ENCODE measurements at regions not wholly inside any gene's neighbourhood (a gene's known extent, or its start where the extent isn't known, plus 50 kb on each side); places are given as distances from the start of the nearest gene placed in this dataset.
A peak's percentile ranks its signal among the peaks of the same experiment; 100 is the strongest.

DNA sequence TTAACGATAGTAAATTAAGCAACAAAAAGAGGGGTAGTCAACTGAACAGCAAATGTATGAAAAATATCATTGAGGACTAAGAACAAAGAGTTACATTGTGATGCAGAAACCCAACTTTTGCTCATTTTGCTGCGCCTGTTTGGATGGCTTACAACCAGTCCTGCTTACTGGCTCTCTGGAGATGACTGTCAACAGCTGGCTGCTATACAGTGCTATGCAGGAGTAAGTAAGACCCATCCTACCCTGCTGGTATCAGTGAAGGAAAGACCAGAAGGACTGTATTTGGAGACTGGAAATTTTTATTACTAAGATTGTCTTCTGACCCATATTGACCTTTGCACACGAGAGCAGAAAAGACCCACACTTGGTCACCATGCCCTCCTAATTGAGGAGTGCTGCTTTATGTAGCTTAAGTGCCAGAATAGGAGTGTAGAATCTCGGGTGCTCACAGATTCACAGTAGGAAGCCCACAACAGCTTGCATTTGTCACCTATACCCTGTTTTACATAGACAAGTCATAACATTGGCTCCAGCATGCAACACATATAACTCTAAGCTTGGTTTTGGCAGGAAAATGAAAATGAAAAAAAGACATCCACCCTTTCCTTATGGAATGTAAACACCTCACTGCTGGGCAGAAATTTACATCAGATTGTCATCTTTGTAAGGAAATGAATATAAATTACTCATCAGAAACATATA is 1915.0 kb upstream of the CELF4 start:
- no peaks in the 10 kb centered on the region for H3K27me3 ChIP-seq (ENCODE audit: insufficient read depth, low read length, poor library complexity, severe bottlenecking)
- Mint-ChIP-seq H3K9me3 (peaks cover 1 to 23% (median 5%) of the 10 kb centered on the region in 5 donors), H3K27me3 (no peaks in the 10 kb centered on the region), H3K4me1 (no peaks in the 10 kb centered on the region), H3K4me3 (no peak overlapping the region), H3K36me3 (no peaks in the 10 kb centered on the region), H3K27ac (no peak overlapping the region)
- no peak for DNase-seq
- H3K27ac ChIP-seq (ENCODE audit: low read depth, low read length): no peak overlapping the region
- no peaks in the 10 kb centered on the region for H3K4me1 ChIP-seq (ENCODE audit: insufficient read depth, low read length)
- no peaks in the 10 kb centered on the region for H3K9me3 ChIP-seq (ENCODE audit: low read length)
- H3K36me3 ChIP-seq (ENCODE audit: insufficient read depth, low read length): no peaks in the 10 kb centered on the region
- ChIA-PET CTCF (no interaction called here), POLR2A (no interaction called here)
- H3K4me3 ChIP-seq (ENCODE audit: low read length): no peak overlapping the region

DNA sequence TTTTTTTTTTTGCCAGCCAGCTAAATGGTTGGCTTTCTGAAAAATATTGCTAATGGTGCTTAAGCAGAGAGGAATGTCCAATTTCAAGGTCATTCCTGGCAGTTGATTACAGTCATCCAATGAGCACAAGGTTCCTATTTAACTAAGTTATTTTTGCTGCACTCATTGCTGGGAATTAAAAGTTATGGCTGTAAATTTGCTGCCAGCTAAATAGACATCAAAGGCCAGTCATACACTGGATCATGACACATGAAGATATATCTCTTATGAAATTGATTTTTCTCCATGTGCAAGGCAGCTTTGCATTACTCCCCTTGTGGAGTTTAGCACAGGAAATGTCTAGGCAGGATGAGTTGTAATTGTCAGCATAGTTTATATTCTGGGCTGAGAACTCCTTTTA is 1898.4 kb upstream of the CELF4 start:
- H3K36me3 Mint-ChIP-seq: no peaks in the 10 kb centered on the region
- Histone ChIP-seq H3K27ac (ENCODE audit: low read depth, low read length) (no peak overlapping the region), H3K27me3 (ENCODE audit: insufficient read depth, low read length, poor library complexity, severe bottlenecking) (no peaks in the 10 kb centered on the region), H3K4me1 (ENCODE audit: insufficient read depth, low read length) (no peaks in the 10 kb centered on the region), H3K9me3 (ENCODE audit: low read length) (no peaks in the 10 kb centered on the region), H3K36me3 (ENCODE audit: insufficient read depth, low read length) (no peaks in the 10 kb centered on the region), H3K4me3 (ENCODE audit: low read length) (no peak overlapping the region)
- H3K4me1 Mint-ChIP-seq: no peaks in the 10 kb centered on the region
- H3K27ac Mint-ChIP-seq: no peak overlapping the region
- H3K9me3 Mint-ChIP-seq: peaks cover 2 to 15% (median 5%) of the 10 kb centered on the region in 5 donors
- ChIA-PET POLR2A (no interaction called here), CTCF (no interaction called here)
- no peaks in the 10 kb centered on the region for H3K27me3 Mint-ChIP-seq
- H3K4me3 Mint-ChIP-seq: no peak overlapping the region
- no peak for DNase-seq

DNA sequence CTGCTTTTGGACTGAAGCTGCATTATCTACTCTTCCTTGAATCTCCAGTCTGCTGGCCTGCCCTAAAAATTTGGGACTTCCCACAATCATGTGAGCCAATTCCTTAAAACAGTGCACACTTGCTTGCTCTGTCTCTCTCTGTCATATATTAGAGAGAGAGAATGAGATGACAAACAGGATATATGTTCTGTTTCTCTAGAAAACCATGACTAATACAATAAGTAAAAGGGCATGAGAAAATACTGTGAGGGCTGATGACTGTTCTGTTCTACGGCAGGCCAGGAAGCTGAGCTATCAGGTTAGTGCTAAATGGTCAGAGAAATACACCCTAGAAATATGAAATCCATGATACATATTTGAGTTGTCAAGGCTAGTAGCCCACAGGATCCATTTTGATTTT is 1896.8 kb upstream of the CELF4 start:
- no peaks in the 10 kb centered on the region for H3K9me3 ChIP-seq (ENCODE audit: low read length)
- no peaks in the 10 kb centered on the region for H3K27me3 ChIP-seq (ENCODE audit: insufficient read depth, low read length, poor library complexity, severe bottlenecking)
- no peak for DNase-seq
- no peaks in the 10 kb centered on the region for H3K36me3 ChIP-seq (ENCODE audit: insufficient read depth, low read length)
- H3K4me3 ChIP-seq (ENCODE audit: low read length): no peak overlapping the region
- ChIA-PET CTCF (no interaction called here), POLR2A (no interaction called here)
- no peaks in the 10 kb centered on the region for H3K4me1 ChIP-seq (ENCODE audit: insufficient read depth, low read length)
- no peaks in the 10 kb centered on the region for H3K27me3 Mint-ChIP-seq
- H3K27ac Mint-ChIP-seq: no peak overlapping the region
- H3K4me3 Mint-ChIP-seq: no peak overlapping the region
- H3K27ac ChIP-seq (ENCODE audit: low read depth, low read length): no peak overlapping the region
- no peaks in the 10 kb centered on the region for H3K4me1 Mint-ChIP-seq
- peaks cover 2 to 6% (median 4%) of the 10 kb centered on the region in 5 donors for H3K9me3 Mint-ChIP-seq
- no peaks in the 10 kb centered on the region for H3K36me3 Mint-ChIP-seq

DNA sequence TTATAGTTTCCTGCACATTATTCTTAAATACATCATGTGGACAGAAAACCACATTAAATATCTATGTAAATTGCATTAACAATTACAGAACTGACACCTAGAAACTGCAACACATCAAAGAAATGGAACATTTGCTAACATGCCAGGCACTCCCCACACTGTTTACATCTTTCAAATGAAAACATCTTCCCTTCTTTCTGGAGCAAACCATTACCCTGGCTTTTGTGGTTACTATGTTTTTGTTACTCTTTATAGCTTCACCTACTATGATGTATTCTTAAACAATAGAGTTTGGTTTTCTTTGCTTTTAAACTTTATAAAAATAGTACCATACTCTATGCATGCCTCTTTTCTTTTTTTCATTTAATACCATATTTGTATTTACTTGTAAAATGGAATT is 1894.5 kb upstream of the CELF4 start:
- no peak overlapping the region for H3K4me3 Mint-ChIP-seq
- H3K27me3 Mint-ChIP-seq: no peaks in the 10 kb centered on the region
- Histone ChIP-seq H3K9me3 (ENCODE audit: low read length) (no peaks in the 10 kb centered on the region), H3K27ac (ENCODE audit: low read depth, low read length) (no peak overlapping the region), H3K36me3 (ENCODE audit: insufficient read depth, low read length) (no peaks in the 10 kb centered on the region), H3K27me3 (ENCODE audit: insufficient read depth, low read length, poor library complexity, severe bottlenecking) (no peaks in the 10 kb centered on the region), H3K4me1 (ENCODE audit: insufficient read depth, low read length) (no peaks in the 10 kb centered on the region), H3K4me3 (ENCODE audit: low read length) (no peak overlapping the region)
- H3K9me3 Mint-ChIP-seq: peaks cover 2 to 8% (median 5%) of the 10 kb centered on the region in 5 donors
- POLR2A ChIA-PET: no interaction called here
- H3K27ac Mint-ChIP-seq: no peak overlapping the region
- no peak for DNase-seq
- H3K36me3 Mint-ChIP-seq: no peaks in the 10 kb centered on the region
- no peaks in the 10 kb centered on the region for H3K4me1 Mint-ChIP-seq
- CTCF ChIA-PET: no interaction called here

DNA sequence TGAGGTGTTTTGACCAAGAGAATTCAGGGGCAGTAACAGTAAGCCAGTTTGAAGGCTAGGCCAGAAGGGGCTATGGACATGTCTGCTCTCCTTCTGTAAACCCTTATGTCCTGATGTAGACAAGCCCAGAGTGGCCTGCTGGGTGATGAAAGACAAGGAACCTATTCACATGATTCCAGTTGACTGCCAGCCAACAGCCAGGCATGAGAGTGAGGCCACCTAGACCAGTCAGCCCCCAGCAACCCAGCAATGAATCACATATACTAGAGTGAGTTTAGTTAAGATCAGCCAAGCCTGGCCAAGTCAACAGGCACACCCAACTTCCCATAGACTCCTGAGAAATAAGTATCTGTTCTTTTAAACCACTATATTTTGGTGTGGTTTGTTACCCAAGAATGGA is 1889.7 kb upstream of the CELF4 start:
- no peak overlapping the region for H3K4me3 Mint-ChIP-seq
- CTCF ChIA-PET: no interaction called here
- H3K4me1 Mint-ChIP-seq: no peaks in the 10 kb centered on the region
- Histone ChIP-seq H3K9me3 (ENCODE audit: low read length) (no peaks in the 10 kb centered on the region), H3K4me1 (ENCODE audit: insufficient read depth, low read length) (no peaks in the 10 kb centered on the region), H3K4me3 (ENCODE audit: low read length) (no peak overlapping the region), H3K27me3 (ENCODE audit: insufficient read depth, low read length, poor library complexity, severe bottlenecking) (no peaks in the 10 kb centered on the region), H3K36me3 (ENCODE audit: insufficient read depth, low read length) (no peaks in the 10 kb centered on the region), H3K27ac (ENCODE audit: low read depth, low read length) (no peak overlapping the region)
- DNase-seq: no peak
- no peaks in the 10 kb centered on the region for H3K36me3 Mint-ChIP-seq
- no peak overlapping the region for H3K27ac Mint-ChIP-seq
- POLR2A ChIA-PET: no interaction called here
- peaks cover 0 to 20% (median 3%) of the 10 kb centered on the region in 5 donors for H3K9me3 Mint-ChIP-seq
- no peaks in the 10 kb centered on the region for H3K27me3 Mint-ChIP-seq

DNA sequence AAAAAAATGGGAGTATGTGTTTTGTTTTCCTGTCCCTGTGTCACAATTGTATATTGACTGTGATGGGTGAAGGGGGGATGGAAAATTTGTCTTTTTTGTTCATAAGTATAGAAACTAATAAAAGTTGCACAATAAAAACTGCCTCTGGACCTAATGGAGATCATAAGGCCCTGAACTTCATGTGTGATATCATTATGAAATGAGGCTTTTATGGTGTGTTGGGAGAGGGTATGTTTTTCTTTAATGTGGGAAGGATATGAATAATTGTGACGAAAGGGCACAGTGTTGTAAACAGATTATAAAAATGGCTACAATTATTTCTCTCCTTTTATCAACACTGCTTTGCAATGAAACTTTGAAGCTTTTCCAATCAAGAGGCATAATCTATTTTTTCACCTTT is 1889.3 kb upstream of the CELF4 start:
- no peaks in the 10 kb centered on the region for H3K36me3 Mint-ChIP-seq
- no peaks in the 10 kb centered on the region for H3K4me1 Mint-ChIP-seq
- Histone ChIP-seq H3K36me3 (ENCODE audit: insufficient read depth, low read length) (no peaks in the 10 kb centered on the region), H3K27ac (ENCODE audit: low read depth, low read length) (no peak overlapping the region), H3K4me1 (ENCODE audit: insufficient read depth, low read length) (no peaks in the 10 kb centered on the region), H3K9me3 (ENCODE audit: low read length) (no peaks in the 10 kb centered on the region), H3K4me3 (ENCODE audit: low read length) (no peak overlapping the region), H3K27me3 (ENCODE audit: insufficient read depth, low read length, poor library complexity, severe bottlenecking) (no peaks in the 10 kb centered on the region)
- H3K9me3 Mint-ChIP-seq: peaks cover 0 to 20% (median 3%) of the 10 kb centered on the region in 5 donors
- DNase-seq: no peak
- POLR2A ChIA-PET: no interaction called here
- H3K4me3 Mint-ChIP-seq: no peak overlapping the region
- no peak overlapping the region for H3K27ac Mint-ChIP-seq
- CTCF ChIA-PET: no interaction called here
- no peaks in the 10 kb centered on the region for H3K27me3 Mint-ChIP-seq

DNA sequence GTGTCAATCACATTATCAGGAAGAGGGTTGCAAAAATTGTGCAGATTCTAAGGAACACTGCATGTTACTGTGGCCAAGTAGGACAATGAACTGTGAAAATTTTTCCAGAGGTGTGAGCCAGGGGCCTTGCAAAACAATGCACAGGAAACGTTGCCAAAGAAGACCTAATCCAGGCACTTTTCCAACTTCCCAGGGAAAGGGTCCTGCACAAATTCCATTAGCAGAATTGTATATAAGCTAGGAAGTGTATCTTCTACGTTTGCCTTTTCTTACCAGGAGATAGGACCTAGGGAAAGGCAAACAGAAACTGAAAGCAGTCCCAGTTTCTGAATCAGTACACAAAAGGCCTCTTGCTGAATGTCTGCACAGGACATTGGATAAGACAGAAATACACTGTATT is 1888.3 kb upstream of the CELF4 start:
- Histone ChIP-seq H3K36me3 (ENCODE audit: insufficient read depth, low read length) (no peaks in the 10 kb centered on the region), H3K9me3 (ENCODE audit: low read length) (no peaks in the 10 kb centered on the region), H3K4me1 (ENCODE audit: insufficient read depth, low read length) (no peaks in the 10 kb centered on the region), H3K27me3 (ENCODE audit: insufficient read depth, low read length, poor library complexity, severe bottlenecking) (no peaks in the 10 kb centered on the region), H3K27ac (ENCODE audit: low read depth, low read length) (no peak overlapping the region), H3K4me3 (ENCODE audit: low read length) (no peak overlapping the region)
- no peak for DNase-seq
- Mint-ChIP-seq H3K36me3 (no peaks in the 10 kb centered on the region), H3K9me3 (peaks cover 0 to 20% (median 4%) of the 10 kb centered on the region in 5 donors), H3K27ac (no peak overlapping the region), H3K4me3 (no peak overlapping the region), H3K4me1 (no peaks in the 10 kb centered on the region), H3K27me3 (no peaks in the 10 kb centered on the region)
- ChIA-PET CTCF (no interaction called here), POLR2A (no interaction called here)

DNA sequence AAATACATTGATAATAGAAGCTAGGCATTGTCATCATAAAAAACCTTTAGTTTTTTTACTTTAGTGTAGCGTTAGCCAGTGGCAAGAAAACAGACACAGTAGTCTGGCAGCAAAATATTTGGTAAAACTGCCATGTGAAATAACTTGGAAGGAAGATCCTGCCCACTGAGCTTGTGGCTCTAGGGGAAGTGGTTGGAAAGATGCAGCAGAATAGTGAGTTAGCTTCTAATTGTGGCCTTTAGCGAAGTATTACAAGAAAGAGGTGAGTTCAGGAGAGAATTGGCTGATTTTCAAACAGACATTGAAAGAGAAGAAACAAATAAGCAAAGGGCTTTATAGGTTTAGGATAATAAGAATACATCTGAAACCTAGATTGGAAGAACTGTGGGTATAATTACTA is 1887.8 kb upstream of the CELF4 start:
- peak overlapping the region in 1 of 7 donors; percentile 7 for H3K4me3 Mint-ChIP-seq
- no peaks in the 10 kb centered on the region for H3K36me3 ChIP-seq (ENCODE audit: insufficient read depth, low read length)
- no peaks in the 10 kb centered on the region for H3K27me3 Mint-ChIP-seq
- no peaks in the 10 kb centered on the region for H3K27me3 ChIP-seq (ENCODE audit: insufficient read depth, low read length, poor library complexity, severe bottlenecking)
- POLR2A ChIA-PET: no interaction called here
- H3K9me3 Mint-ChIP-seq: peaks cover 0 to 20% (median 2%) of the 10 kb centered on the region in 5 donors
- DNase-seq: no peak
- H3K4me1 Mint-ChIP-seq: no peaks in the 10 kb centered on the region
- H3K27ac ChIP-seq (ENCODE audit: low read depth, low read length): no peak overlapping the region
- no peak overlapping the region for H3K27ac Mint-ChIP-seq
- no peaks in the 10 kb centered on the region for H3K4me1 ChIP-seq (ENCODE audit: insufficient read depth, low read length)
- H3K9me3 ChIP-seq (ENCODE audit: low read length): no peaks in the 10 kb centered on the region
- H3K36me3 Mint-ChIP-seq: no peaks in the 10 kb centered on the region
- no peak overlapping the region for H3K4me3 ChIP-seq (ENCODE audit: low read length)
- CTCF ChIA-PET: no interaction called here

DNA sequence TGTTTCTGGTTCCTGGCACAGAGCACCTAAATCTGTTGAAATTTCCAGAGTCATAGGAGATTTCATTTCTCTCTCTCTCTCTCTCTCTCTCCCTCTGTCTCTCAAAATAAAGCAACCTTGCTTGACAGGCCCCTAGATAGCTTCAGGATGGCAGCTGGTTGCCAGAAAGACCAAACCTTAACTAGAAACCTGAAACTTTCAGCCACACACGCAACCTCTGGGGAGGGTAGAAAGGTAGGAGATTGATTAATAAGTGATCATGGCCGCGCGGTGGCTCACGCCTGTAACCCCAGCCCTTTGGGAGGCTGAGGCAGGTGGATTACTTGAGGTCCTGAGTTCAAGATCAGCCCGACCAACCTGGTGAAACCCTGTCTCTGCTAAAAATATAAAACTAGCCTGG is 1885.4 kb upstream of the CELF4 start:
- Mint-ChIP-seq H3K36me3 (no peaks in the 10 kb centered on the region), H3K27me3 (no peaks in the 10 kb centered on the region), H3K4me3 (no peak overlapping the region), H3K9me3 (peaks cover 1 to 12% (median 10%) of the 10 kb centered on the region in 5 donors), H3K4me1 (no peaks in the 10 kb centered on the region), H3K27ac (no peak overlapping the region)
- ChIA-PET POLR2A (no interaction called here), CTCF (no interaction called here)
- Histone ChIP-seq H3K27ac (ENCODE audit: low read depth, low read length) (no peak overlapping the region), H3K27me3 (ENCODE audit: insufficient read depth, low read length, poor library complexity, severe bottlenecking) (no peaks in the 10 kb centered on the region), H3K4me1 (ENCODE audit: insufficient read depth, low read length) (no peaks in the 10 kb centered on the region), H3K4me3 (ENCODE audit: low read length) (no peak overlapping the region), H3K9me3 (ENCODE audit: low read length) (no peaks in the 10 kb centered on the region), H3K36me3 (ENCODE audit: insufficient read depth, low read length) (no peaks in the 10 kb centered on the region)
- no peak for DNase-seq

All from CD8-positive, alpha-beta memory T cell (primary cell).